HCT116 (cell line): ENCODE measurements at regions not wholly inside any gene's neighbourhood (a gene's known extent, or its start where the extent isn't known, plus 50 kb on each side); places are given as distances from the start of the nearest gene placed in this dataset.

ENCODE experiments used
- EZH2phosphoT487 ChIP-seq: fragments of 200-600 bp; IDR thresholded peaks from 2 replicates; pipeline ENCODE4 v1.6.1; 2018; ENCODE audit warnings: antibody characterized with exemption, borderline replicate concordance
- SIN3A ChIP-seq: IDR thresholded peaks from 2 replicates; pipeline ENCODE4 v1.6.1; 2012; ENCODE audit warnings: low read depth
- TF ChIP-seq, protein P1 (sequence below), 3 experiments: fragments of 200-600 bp in 1 of 3; sonication (generic) in 1 of 3; IDR thresholded peaks in 2 of 3; conservative IDR thresholded peaks in 1 of 3; 2 replicates each; pipeline ENCODE4 v1.5.1; 2012 to 2017; ENCODE audit warnings: low read depth in 2 of 3, low read length in 2 of 3, antibody characterized with exemption in 1 of 3, borderline replicate concordance in 1 of 3, control low read depth in 1 of 3, mild to moderate bottlenecking in 1 of 3, mixed read lengths in 1 of 3, mixed run types in 1 of 3, moderate library complexity in 1 of 3; ENCODE audit not compliant: insufficient read depth in 1 of 3
- TF ChIP-seq, protein P2 (sequence below): IDR thresholded peaks from 2 replicates; pipeline ENCODE4 v1.6.1; 2012
- TF ChIP-seq, protein P3 (sequence below): IDR thresholded peaks from 2 replicates; pipeline ENCODE4 v1.6.1; 2012; ENCODE audit warnings: low read depth

- TF ChIP-seq, protein P1, sequence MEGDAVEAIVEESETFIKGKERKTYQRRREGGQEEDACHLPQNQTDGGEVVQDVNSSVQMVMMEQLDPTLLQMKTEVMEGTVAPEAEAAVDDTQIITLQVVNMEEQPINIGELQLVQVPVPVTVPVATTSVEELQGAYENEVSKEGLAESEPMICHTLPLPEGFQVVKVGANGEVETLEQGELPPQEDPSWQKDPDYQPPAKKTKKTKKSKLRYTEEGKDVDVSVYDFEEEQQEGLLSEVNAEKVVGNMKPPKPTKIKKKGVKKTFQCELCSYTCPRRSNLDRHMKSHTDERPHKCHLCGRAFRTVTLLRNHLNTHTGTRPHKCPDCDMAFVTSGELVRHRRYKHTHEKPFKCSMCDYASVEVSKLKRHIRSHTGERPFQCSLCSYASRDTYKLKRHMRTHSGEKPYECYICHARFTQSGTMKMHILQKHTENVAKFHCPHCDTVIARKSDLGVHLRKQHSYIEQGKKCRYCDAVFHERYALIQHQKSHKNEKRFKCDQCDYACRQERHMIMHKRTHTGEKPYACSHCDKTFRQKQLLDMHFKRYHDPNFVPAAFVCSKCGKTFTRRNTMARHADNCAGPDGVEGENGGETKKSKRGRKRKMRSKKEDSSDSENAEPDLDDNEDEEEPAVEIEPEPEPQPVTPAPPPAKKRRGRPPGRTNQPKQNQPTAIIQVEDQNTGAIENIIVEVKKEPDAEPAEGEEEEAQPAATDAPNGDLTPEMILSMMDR (IDR thresholded peaks at IDR 0.05 in 2 of 3, conservative IDR thresholded peaks at IDR 0.05 in 1 of 3; ENCODE audit: borderline replicate concordance in 1 of 3, insufficient read depth in 1 of 3, low read depth in 2 of 3, low read length in 2 of 3): no peak
- TF ChIP-seq, protein P2, sequence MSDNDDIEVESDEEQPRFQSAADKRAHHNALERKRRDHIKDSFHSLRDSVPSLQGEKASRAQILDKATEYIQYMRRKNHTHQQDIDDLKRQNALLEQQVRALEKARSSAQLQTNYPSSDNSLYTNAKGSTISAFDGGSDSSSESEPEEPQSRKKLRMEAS: no peak
- TF ChIP-seq, protein P3, sequence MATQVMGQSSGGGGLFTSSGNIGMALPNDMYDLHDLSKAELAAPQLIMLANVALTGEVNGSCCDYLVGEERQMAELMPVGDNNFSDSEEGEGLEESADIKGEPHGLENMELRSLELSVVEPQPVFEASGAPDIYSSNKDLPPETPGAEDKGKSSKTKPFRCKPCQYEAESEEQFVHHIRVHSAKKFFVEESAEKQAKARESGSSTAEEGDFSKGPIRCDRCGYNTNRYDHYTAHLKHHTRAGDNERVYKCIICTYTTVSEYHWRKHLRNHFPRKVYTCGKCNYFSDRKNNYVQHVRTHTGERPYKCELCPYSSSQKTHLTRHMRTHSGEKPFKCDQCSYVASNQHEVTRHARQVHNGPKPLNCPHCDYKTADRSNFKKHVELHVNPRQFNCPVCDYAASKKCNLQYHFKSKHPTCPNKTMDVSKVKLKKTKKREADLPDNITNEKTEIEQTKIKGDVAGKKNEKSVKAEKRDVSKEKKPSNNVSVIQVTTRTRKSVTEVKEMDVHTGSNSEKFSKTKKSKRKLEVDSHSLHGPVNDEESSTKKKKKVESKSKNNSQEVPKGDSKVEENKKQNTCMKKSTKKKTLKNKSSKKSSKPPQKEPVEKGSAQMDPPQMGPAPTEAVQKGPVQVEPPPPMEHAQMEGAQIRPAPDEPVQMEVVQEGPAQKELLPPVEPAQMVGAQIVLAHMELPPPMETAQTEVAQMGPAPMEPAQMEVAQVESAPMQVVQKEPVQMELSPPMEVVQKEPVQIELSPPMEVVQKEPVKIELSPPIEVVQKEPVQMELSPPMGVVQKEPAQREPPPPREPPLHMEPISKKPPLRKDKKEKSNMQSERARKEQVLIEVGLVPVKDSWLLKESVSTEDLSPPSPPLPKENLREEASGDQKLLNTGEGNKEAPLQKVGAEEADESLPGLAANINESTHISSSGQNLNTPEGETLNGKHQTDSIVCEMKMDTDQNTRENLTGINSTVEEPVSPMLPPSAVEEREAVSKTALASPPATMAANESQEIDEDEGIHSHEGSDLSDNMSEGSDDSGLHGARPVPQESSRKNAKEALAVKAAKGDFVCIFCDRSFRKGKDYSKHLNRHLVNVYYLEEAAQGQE: no peak
- no peak for TF ChIP-seq SIN3A
- no peak for TF ChIP-seq EZH2phosphoT487
These were observed 95.2 kb upstream of the ODAD2 start for GRCh38 chr10:28094121-28094520.
